Liver (tissue), 8 donors: ENCODE measurements at regions not wholly inside any gene's neighbourhood (a gene's known extent, or its start where the extent isn't known, plus 50 kb on each side); places are given as distances from the start of the nearest gene placed in this dataset.

Experiments used
- DNase-seq: peaks from one replicate; pipeline ENCODE4 v3.0.0-alpha.2; 2017; ENCODE audit warnings: low spot score
- H3K27ac ChIP-seq, 2 donors: one replicate each; pipeline ENCODE4 v1.7.0; 2013; ENCODE audit warnings: inconsistent platforms in 2 of 2, low read length in 2 of 2, control low read depth in 1 of 2, low read depth in 1 of 2, mild to moderate bottlenecking in 1 of 2
- H3K27me3 ChIP-seq, 4 donors: one replicate each; pipeline versions ENCODE4 v1.6.1 to v1.7.0; 2013; ENCODE audit warnings: low read length in 3 of 4, inconsistent platforms in 1 of 4, mild to moderate bottlenecking in 1 of 4, moderate library complexity in 1 of 4; ENCODE audit not compliant: control insufficient read depth in 4 of 4, insufficient read depth in 4 of 4
- H3K36me3 ChIP-seq, 4 donors: one replicate each; pipeline versions ENCODE4 v1.6.1 to v1.7.0; 2013; ENCODE audit warnings: low read length in 3 of 4, mild to moderate bottlenecking in 3 of 4, low read depth in 1 of 4, moderate library complexity in 1 of 4; ENCODE audit not compliant: control insufficient read depth in 4 of 4, insufficient read depth in 3 of 4
- H3K4me1 ChIP-seq, 4 donors: one replicate each; pipeline versions ENCODE4 v1.6.1 to v1.7.0; 2013; ENCODE audit warnings: low read length in 3 of 4, mild to moderate bottlenecking in 3 of 4, moderate library complexity in 1 of 4; ENCODE audit not compliant: control insufficient read depth in 4 of 4, insufficient read depth in 4 of 4
- H3K4me3 ChIP-seq, 3 donors: one replicate each; pipeline versions ENCODE4 v1.6.1 to v1.7.0; 2013; ENCODE audit warnings: low read length in 3 of 3, control low read depth in 1 of 3, low read depth in 1 of 3, mild to moderate bottlenecking in 1 of 3
- H3K9ac ChIP-seq, 2 donors: one replicate each; pipeline ENCODE4 v1.7.0; 2013; ENCODE audit warnings: low read length in 2 of 2, mild to moderate bottlenecking in 2 of 2, moderate library complexity in 2 of 2, control low read depth in 1 of 2, low read depth in 1 of 2
- H3K9me3 ChIP-seq, 4 donors: one replicate each; pipeline versions ENCODE4 v1.6.1 to v1.7.0; 2013; ENCODE audit warnings: low read length in 3 of 4; ENCODE audit not compliant: control insufficient read depth in 4 of 4
- EGR1 ChIP-seq, 2 donors: IDR thresholded peaks; 2 replicates each; pipeline ENCODE4 v1.6.1; 2016 to 2018; ENCODE audit warnings: antibody characterized with exemption in 2 of 2, low read depth in 2 of 2
- FOXA1 ChIP-seq: IDR thresholded peaks from 2 replicates; pipeline ENCODE4 v1.6.1; 2016; ENCODE audit warnings: antibody characterized with exemption
- GABPA ChIP-seq, 2 donors: IDR thresholded peaks in 1 of 2; conservative IDR thresholded peaks in 1 of 2; 2 replicates each; pipeline ENCODE4 v1.6.1; 2016; ENCODE audit warnings: antibody characterized with exemption in 2 of 2, mild to moderate bottlenecking in 1 of 2, moderate library complexity in 1 of 2
- HNF4G ChIP-seq: IDR thresholded peaks from 2 replicates; pipeline ENCODE4 v1.6.1; 2016; ENCODE audit warnings: antibody characterized with exemption
- JUND ChIP-seq, 2 donors: IDR thresholded peaks; 2 replicates each; pipeline ENCODE4 v1.6.1; 2016; ENCODE audit warnings: antibody characterized with exemption in 2 of 2
- NR2F2 ChIP-seq: IDR thresholded peaks from 2 replicates; pipeline ENCODE4 v1.6.1; 2016; ENCODE audit warnings: antibody characterized with exemption
- RXRA ChIP-seq, 2 donors: IDR thresholded peaks; 2 replicates each; pipeline ENCODE4 v1.6.1; 2017 to 2018; ENCODE audit warnings: antibody characterized with exemption in 2 of 2, mild to moderate bottlenecking in 1 of 2
- SP1 ChIP-seq: IDR thresholded peaks from 2 replicates; pipeline ENCODE4 v1.6.1; 2018; ENCODE audit warnings: antibody characterized with exemption, mild to moderate bottlenecking
- TAF1 ChIP-seq: conservative IDR thresholded peaks from 2 replicates; pipeline ENCODE4 v1.6.1; 2016; ENCODE audit warnings: antibody characterized with exemption, mild to moderate bottlenecking
- YY1 ChIP-seq: IDR thresholded peaks from 2 replicates; pipeline ENCODE4 v1.6.1; 2016; ENCODE audit warnings: antibody characterized with exemption, mild to moderate bottlenecking
- WGBS: extraction: QIAGEN DNeasy Blood & Tissue Kit; methylation state at CpG from one replicate; pipeline ENCODE4 v1.1.7; 2013; 5-methylcytosine and 5-hydroxymethylcytosine counted together
- TF ChIP-seq, protein P1 (sequence below): fragments of 150-350 bp; IDR thresholded peaks from 2 replicates; pipeline ENCODE4 v1.5.1; 2017; ENCODE audit warnings: improper control_type of control experiment, low read depth, low read length; ENCODE audit not compliant: missing input control
- TF ChIP-seq, protein P2 (sequence below): IDR thresholded peaks from 2 replicates; pipeline ENCODE4 v1.6.1; 2016; ENCODE audit warnings: antibody characterized with exemption
- TF ChIP-seq, protein P3 (sequence below): IDR thresholded peaks from 2 replicates; pipeline ENCODE4 v1.6.1; 2016; ENCODE audit warnings: antibody characterized with exemption
- TF ChIP-seq, protein P4 (sequence below): IDR thresholded peaks from 2 replicates; pipeline ENCODE4 v1.6.1; 2016; ENCODE audit warnings: antibody characterized with exemption
- TF ChIP-seq, protein P5 (sequence below): IDR thresholded peaks from 2 replicates; pipeline ENCODE4 v1.6.1; 2016; ENCODE audit warnings: antibody characterized with exemption, mild to moderate bottlenecking
- donor health status: healthy.
- donor health status: healthy.
- donor health status: healthy.
- donor health status: healthy.
- donor health status: healthy.

DNA sequence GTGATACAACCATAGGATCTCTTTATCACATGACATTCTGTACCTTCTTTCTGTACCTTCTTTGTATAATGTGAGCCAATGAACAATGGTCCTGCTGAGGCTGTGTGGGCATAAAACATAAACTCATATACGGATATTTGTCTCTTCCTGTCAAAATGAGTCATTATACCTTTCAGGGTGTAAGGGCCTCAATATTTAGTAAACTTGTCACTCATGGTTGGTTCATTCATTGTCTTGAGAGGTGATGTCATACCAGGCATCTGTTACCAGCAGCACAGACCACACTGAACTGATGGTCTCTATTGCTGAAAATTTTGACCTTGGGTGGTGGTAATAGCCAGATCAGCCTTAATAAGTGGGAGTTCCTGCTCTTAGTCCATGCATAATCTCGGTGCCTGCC lies 287.6 kb upstream of the TPK1 start:
- no peaks in the 10 kb centered on the region for H3K9me3 ChIP-seq
- H3K4me1 ChIP-seq: no peaks in the 10 kb centered on the region
- H3K4me3 ChIP-seq: no peak overlapping the region
- H3K9ac ChIP-seq: no peak overlapping the region
- H3K27ac ChIP-seq: no peak overlapping the region
- H3K36me3 ChIP-seq: no peaks in the 10 kb centered on the region
- 76% methylated on average over 2 of the region's 2 CpGs for WGBS
- DNase-seq: no peak
- TF ChIP-seq JUND (IDR thresholded peaks at IDR 0.05) (no peak), GABPA (IDR thresholded peaks at IDR 0.05 in 1 of 2, conservative IDR thresholded peaks at IDR 0.05 in 1 of 2) (no peak), HNF4G (no peak), NR2F2 (no peak), FOXA1 (no peak)
- TF ChIP-seq, protein P1, sequence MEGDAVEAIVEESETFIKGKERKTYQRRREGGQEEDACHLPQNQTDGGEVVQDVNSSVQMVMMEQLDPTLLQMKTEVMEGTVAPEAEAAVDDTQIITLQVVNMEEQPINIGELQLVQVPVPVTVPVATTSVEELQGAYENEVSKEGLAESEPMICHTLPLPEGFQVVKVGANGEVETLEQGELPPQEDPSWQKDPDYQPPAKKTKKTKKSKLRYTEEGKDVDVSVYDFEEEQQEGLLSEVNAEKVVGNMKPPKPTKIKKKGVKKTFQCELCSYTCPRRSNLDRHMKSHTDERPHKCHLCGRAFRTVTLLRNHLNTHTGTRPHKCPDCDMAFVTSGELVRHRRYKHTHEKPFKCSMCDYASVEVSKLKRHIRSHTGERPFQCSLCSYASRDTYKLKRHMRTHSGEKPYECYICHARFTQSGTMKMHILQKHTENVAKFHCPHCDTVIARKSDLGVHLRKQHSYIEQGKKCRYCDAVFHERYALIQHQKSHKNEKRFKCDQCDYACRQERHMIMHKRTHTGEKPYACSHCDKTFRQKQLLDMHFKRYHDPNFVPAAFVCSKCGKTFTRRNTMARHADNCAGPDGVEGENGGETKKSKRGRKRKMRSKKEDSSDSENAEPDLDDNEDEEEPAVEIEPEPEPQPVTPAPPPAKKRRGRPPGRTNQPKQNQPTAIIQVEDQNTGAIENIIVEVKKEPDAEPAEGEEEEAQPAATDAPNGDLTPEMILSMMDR: no peak
- TF ChIP-seq, protein P2, sequence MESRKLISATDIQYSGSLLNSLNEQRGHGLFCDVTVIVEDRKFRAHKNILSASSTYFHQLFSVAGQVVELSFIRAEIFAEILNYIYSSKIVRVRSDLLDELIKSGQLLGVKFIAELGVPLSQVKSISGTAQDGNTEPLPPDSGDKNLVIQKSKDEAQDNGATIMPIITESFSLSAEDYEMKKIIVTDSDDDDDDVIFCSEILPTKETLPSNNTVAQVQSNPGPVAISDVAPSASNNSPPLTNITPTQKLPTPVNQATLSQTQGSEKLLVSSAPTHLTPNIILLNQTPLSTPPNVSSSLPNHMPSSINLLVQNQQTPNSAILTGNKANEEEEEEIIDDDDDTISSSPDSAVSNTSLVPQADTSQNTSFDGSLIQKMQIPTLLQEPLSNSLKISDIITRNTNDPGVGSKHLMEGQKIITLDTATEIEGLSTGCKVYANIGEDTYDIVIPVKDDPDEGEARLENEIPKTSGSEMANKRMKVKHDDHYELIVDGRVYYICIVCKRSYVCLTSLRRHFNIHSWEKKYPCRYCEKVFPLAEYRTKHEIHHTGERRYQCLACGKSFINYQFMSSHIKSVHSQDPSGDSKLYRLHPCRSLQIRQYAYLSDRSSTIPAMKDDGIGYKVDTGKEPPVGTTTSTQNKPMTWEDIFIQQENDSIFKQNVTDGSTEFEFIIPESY: no peak
- no peaks in the 10 kb centered on the region for H3K27me3 ChIP-seq

DNA sequence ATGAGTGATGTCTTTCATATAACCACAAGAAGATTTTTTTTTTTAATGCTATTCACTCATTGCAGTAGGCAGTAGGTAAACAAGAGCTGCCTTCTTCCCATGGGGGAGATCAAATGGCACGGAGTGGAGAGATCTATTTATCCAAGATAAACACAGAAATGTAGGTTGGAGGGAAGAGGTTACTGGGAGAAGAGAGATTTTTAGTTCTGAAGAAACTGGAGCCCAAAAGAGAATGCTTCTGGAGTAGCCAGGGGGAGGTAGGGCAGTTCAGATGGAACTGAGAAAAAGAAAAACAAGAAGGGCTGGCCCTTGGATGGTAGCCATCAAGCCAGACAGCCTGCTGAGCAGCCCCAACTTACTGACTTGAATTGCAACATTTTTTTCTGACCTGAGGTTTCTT lies 270.1 kb upstream of the TPK1 start:
- Histone ChIP-seq H3K9ac (no peak overlapping the region), H3K4me3 (no peak overlapping the region), H3K36me3 (no peaks in the 10 kb centered on the region), H3K27ac (no peak overlapping the region), H3K27me3 (no peaks in the 10 kb centered on the region), H3K4me1 (no peaks in the 10 kb centered on the region), H3K9me3 (peaks cover 0 to 2% (median 0%) of the 10 kb centered on the region in 4 donors)
- DNase-seq: no peak
- TF ChIP-seq GABPA (IDR thresholded peaks at IDR 0.05 in 1 of 2, conservative IDR thresholded peaks at IDR 0.05 in 1 of 2): no peak
- no peak for TF ChIP-seq RXRA (IDR thresholded peaks at IDR 0.05)
- WGBS: 10% methylated on average over 1 of the region's 1 CpG

DNA sequence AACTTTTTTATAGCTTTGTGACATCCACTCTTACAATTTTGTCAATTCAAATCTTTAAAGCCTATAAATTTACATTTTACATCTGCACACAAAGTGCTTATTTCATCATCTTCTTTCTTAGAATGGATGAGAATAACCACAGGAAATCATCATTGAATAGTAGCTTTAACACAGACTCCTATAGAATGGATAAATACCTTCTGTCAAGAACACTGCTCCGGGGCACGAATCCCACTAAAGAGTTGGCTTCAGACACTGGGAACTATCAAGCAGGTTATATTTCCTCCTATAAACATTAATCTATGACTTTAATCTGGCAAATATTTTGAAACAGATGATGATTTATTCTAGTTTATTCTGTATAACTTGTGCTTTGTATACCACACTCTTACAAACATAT lies 269.7 kb upstream of the TPK1 start:
- Histone ChIP-seq H3K27ac (no peak overlapping the region), H3K9me3 (peaks cover 0 to 2% (median 0%) of the 10 kb centered on the region in 4 donors), H3K36me3 (no peaks in the 10 kb centered on the region), H3K4me3 (no peak overlapping the region), H3K9ac (no peak overlapping the region), H3K27me3 (no peaks in the 10 kb centered on the region), H3K4me1 (no peaks in the 10 kb centered on the region)
- WGBS: 76% methylated on average over 2 of the region's 2 CpGs
- DNase-seq: no peak
- TF ChIP-seq, protein P3, sequence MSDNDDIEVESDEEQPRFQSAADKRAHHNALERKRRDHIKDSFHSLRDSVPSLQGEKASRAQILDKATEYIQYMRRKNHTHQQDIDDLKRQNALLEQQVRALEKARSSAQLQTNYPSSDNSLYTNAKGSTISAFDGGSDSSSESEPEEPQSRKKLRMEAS: no peak
- TF ChIP-seq FOXA1: no peak
- no peak for TF ChIP-seq HNF4G
- no peak for TF ChIP-seq YY1
- no peak for TF ChIP-seq RXRA (IDR thresholded peaks at IDR 0.05)
- TF ChIP-seq EGR1 (IDR thresholded peaks at IDR 0.05; ENCODE audit: low read depth in 2 of 2): no peak
- TF ChIP-seq JUND (IDR thresholded peaks at IDR 0.05): no peak
- TF ChIP-seq NR2F2: no peak
- TF ChIP-seq, protein P4, sequence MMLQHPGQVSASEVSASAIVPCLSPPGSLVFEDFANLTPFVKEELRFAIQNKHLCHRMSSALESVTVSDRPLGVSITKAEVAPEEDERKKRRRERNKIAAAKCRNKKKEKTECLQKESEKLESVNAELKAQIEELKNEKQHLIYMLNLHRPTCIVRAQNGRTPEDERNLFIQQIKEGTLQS: no peak
- TF ChIP-seq TAF1: no peak
- TF ChIP-seq SP1: no peak
- TF ChIP-seq, protein P2: no peak
- TF ChIP-seq, protein P5, sequence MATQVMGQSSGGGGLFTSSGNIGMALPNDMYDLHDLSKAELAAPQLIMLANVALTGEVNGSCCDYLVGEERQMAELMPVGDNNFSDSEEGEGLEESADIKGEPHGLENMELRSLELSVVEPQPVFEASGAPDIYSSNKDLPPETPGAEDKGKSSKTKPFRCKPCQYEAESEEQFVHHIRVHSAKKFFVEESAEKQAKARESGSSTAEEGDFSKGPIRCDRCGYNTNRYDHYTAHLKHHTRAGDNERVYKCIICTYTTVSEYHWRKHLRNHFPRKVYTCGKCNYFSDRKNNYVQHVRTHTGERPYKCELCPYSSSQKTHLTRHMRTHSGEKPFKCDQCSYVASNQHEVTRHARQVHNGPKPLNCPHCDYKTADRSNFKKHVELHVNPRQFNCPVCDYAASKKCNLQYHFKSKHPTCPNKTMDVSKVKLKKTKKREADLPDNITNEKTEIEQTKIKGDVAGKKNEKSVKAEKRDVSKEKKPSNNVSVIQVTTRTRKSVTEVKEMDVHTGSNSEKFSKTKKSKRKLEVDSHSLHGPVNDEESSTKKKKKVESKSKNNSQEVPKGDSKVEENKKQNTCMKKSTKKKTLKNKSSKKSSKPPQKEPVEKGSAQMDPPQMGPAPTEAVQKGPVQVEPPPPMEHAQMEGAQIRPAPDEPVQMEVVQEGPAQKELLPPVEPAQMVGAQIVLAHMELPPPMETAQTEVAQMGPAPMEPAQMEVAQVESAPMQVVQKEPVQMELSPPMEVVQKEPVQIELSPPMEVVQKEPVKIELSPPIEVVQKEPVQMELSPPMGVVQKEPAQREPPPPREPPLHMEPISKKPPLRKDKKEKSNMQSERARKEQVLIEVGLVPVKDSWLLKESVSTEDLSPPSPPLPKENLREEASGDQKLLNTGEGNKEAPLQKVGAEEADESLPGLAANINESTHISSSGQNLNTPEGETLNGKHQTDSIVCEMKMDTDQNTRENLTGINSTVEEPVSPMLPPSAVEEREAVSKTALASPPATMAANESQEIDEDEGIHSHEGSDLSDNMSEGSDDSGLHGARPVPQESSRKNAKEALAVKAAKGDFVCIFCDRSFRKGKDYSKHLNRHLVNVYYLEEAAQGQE: no peak
- TF ChIP-seq, protein P1: no peak
- no peak for TF ChIP-seq GABPA (IDR thresholded peaks at IDR 0.05 in 1 of 2, conservative IDR thresholded peaks at IDR 0.05 in 1 of 2)
